ENCODE measurements at regions not wholly inside any gene's neighbourhood (a gene's known extent, or its start where the extent isn't known, plus 50 kb on each side); places are given as distances from the start of the nearest gene placed in this dataset.

DNA sequence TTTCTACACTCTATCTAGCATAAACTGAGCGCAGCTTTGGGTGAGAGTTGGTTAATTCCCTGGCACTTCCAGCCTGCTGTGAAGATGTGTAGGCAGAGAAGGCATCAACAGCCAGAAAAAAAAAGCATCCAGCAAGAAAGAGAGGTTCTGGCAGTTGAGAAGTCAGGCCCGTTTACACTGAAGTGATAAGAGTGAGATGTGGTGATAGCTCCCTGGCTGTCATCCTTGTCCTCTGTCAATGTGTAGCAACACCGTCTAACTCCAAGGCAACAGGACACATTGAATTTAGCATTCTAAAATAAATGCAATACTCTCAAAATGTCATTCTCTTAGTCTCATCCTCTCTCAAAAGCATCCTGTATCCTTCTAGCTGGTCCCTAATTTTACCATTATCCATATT, 193.6 kb upstream of the BTBD3 start:
- TF ChIP-seq, protein P1, sequence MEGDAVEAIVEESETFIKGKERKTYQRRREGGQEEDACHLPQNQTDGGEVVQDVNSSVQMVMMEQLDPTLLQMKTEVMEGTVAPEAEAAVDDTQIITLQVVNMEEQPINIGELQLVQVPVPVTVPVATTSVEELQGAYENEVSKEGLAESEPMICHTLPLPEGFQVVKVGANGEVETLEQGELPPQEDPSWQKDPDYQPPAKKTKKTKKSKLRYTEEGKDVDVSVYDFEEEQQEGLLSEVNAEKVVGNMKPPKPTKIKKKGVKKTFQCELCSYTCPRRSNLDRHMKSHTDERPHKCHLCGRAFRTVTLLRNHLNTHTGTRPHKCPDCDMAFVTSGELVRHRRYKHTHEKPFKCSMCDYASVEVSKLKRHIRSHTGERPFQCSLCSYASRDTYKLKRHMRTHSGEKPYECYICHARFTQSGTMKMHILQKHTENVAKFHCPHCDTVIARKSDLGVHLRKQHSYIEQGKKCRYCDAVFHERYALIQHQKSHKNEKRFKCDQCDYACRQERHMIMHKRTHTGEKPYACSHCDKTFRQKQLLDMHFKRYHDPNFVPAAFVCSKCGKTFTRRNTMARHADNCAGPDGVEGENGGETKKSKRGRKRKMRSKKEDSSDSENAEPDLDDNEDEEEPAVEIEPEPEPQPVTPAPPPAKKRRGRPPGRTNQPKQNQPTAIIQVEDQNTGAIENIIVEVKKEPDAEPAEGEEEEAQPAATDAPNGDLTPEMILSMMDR (IDR thresholded peaks at IDR 0.05; ENCODE audit: low read depth, low read length): no peak

DNA sequence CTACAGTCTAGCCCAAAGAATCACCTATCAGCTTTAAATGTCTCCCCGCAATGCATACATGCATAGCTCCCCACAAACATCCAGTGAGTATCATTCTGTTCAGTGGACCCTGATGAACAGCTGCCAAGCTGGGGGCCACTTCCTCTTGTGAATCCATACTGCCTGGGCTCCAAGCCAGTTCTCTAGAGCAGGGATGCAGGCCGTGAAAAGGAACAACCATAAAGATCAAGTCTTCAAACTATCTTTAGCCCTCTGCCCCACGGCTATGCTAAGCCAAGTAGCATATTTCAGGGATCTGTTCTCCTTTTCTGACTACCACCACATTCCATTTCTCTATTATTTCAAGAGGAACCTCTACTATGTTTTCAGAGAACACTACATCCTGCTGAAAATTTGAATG, 191.7 kb upstream of the BTBD3 start:
- DNase-seq (ENCODE audit: extremely low read depth, low read depth): no peak
- TF ChIP-seq, protein P1 (IDR thresholded peaks at IDR 0.05; ENCODE audit: low read depth, low read length): no peak

More for the DNA sequence above, 193.6 kb upstream of the BTBD3 start:
- no peak for DNase-seq (ENCODE audit: extremely low read depth, low read depth)

DNA sequence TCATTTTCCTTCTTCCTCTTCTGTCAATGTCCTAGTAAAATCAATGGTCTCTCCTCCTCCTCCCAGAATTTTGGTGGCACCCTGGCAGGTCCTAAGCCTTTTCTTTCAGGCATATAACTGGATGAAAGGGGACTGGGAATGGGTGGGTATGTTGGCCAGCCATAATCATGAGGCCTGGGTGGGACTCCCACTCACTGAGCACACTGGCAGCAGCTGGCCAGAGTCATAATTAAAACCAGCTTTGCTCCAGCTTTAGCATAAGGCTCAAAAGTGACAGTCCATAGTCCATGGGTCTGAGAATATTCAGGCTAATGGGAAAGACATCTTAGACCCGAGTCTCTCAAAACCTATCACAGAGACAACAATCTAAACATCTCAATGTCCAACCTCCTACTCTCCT, 190.0 kb upstream of the BTBD3 start:
- TF ChIP-seq, protein P1 (IDR thresholded peaks at IDR 0.05; ENCODE audit: low read depth, low read length): no peak
- no peak for DNase-seq (ENCODE audit: extremely low read depth, low read depth)

DNA sequence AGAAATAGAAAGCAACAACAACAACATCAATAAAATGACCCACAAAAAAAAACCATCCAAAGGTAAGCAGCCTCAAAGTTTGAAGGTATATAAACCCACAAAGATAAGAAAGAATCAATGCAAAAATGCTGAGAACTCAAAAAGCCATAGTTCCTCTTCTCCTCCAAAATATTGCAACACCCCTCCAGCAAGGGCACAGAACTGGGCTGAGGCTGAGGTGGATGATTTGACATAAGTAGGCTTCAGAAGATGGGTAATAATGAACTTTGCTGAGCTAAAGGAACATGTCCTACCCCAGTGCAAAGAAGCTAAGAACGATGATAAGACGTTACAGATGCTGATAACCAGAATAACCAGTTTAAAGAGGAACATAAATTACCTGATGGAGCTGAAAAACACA, 188.8 kb upstream of the BTBD3 start:
- DNase-seq (ENCODE audit: extremely low read depth, low read depth): no peak
- TF ChIP-seq, protein P1 (IDR thresholded peaks at IDR 0.05; ENCODE audit: low read depth, low read length): no peak

DNA sequence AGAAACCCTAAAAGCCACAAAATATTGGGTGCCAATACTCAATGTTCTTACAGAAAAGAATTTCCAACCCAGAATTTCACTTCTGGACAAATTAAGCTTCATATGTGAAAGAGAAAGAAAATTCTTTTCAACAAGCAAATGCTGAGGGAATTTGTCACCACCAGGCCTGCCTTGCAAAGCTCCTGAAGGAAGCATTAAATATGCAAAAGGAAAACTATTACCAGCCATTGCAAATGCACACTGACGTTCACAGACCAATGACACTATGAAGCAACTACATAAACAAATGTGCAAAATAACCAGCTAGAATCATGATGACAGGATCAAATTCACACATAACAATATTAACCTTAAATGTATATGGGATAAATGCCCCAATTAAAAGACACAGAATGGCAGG, 187.9 kb upstream of the BTBD3 start:
- TF ChIP-seq, protein P1 (IDR thresholded peaks at IDR 0.05; ENCODE audit: low read depth, low read length): no peak
- DNase-seq (ENCODE audit: extremely low read depth, low read depth): no peak

DNA sequence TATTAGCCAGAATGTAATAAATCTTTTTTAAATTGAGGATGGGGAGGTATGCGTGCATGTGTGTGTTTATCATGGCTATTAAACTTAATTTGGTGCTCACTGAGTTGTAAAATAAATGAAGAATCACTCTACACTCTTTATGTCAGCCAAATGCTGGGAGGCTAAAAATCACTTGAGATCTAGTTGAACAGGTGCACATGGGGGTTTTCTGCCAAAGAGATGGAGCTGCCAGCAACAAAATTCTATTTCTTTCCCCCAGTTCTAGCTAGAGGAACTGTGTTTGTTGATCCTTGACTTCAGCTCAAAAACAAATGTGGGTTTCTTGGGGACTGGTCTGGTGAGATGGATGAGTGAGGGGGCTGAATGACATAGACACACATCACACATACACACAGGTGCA, 183.3 kb upstream of the BTBD3 start:
- DNase-seq (ENCODE audit: extremely low read depth, low read depth): no peak
- TF ChIP-seq, protein P1 (IDR thresholded peaks at IDR 0.05; ENCODE audit: low read depth, low read length): no peak

DNA sequence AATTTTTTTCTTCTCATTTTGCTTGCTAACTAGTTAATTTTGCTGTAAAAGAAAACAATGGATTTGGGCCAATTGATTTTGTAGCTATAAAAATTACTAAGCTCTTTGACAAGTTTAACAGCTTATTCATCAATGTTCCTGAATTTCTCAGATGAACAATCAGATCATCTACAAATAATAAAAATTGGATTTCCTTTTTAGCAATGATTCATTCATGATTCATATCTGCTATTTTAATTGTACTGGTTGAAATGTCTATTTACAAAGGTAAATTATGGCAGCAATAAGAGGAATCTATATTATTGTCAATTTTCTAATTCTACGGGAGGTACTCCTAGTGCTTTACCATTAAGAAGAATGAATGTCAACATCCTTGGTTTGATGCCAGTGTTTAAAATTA, 178.8 kb upstream of the BTBD3 start:
- no peak for DNase-seq (ENCODE audit: extremely low read depth, low read depth)
- TF ChIP-seq, protein P1 (IDR thresholded peaks at IDR 0.05; ENCODE audit: low read depth, low read length): no peak
